HepG2 (cell line): ENCODE measurements at regions not wholly inside any gene's neighbourhood (a gene's known extent, or its start where the extent isn't known, plus 50 kb on each side); places are given as distances from the start of the nearest gene placed in this dataset.
"Not testable (repeated sequence)": the region's sequence is repeated elsewhere in the genome, so short reads cannot be mapped to it uniquely, and the experiment has no call there.

ENCODE experiments used
- ATAC-seq: fragments of 200-7000 bp; cut with Tn5 transposase; 3 replicates; pipeline ENCODE4 v1.9.1; 2020; ENCODE audit warnings: mild to moderate bottlenecking, moderate library complexity
- BruUV-seq: library from RNA; stranded (reverse); fragments of 400-500 nt; replicated peaks from 2 replicates; lab custom pipeline; 2021; lab: Mats Ljungman, UMichigan
- CTCF ChIA-PET: fragments of 300-600 bp; formaldehyde crosslinking; extraction: SDS; loops from one replicate; lab custom pipeline; 2021; ENCODE audit warnings: low total read pairs, inconsistent platforms, low intra/inter-chr PET ratio; lab: Yijun Ruan, JAX
- POLR2A ChIA-PET: fragments of 350-600 bp; sonication (Branson Sonifier 250); formaldehyde crosslinking; loops from one replicate; lab custom pipeline; 2020; ENCODE audit warnings: antibody characterized with exemption, inconsistent platforms; lab: Yijun Ruan, JAX
- DNase-seq: peaks from one replicate; pipeline ENCODE4 v3.0.0-alpha.2; 2015; ENCODE audit warnings: low spot score
- FAIRE-seq: peaks from 3 replicates; lab custom pipeline; 2011; peaks lifted over from hg19 to GRCh38; lab: Jason Lieb, UNC
- H2AFZ ChIP-seq: one replicate; pipeline ENCODE4 v1.6.1; 2011; ENCODE audit warnings: low read length, inconsistent platforms
- H3K27ac ChIP-seq: fragments of 300-600 bp; 3 replicates; pipeline ENCODE4 v1.8.0; 2011; ENCODE audit warnings: mixed run types, mild to moderate bottlenecking, mixed read lengths, low read length, inconsistent platforms; ENCODE audit not compliant: insufficient read depth; ENCODE audit errors: extremely low read length
- H3K27me3 ChIP-seq, 2 experiments: fragments of 200-600 bp in 1 of 2; 2 replicates in 1 of 2; 3 replicates in 1 of 2; pipeline versions ENCODE4 v1.6.0 to v1.8.0; 2011; ENCODE audit warnings: low read length in 2 of 2, mild to moderate bottlenecking in 2 of 2, moderate library complexity in 2 of 2, inconsistent platforms in 1 of 2; ENCODE audit not compliant: insufficient read depth in 2 of 2, control insufficient read depth in 1 of 2
- H3K36me3 ChIP-seq, 2 experiments: fragments of 200-600 bp in 1 of 2; replicated peaks in 1 of 2; 2 replicates in 1 of 2; 3 replicates in 1 of 2; pipeline versions ENCODE4 v1.5.1 to v1.8.0; 2011; ENCODE audit warnings: low read length in 2 of 2, inconsistent platforms in 1 of 2; ENCODE audit not compliant: insufficient read depth in 2 of 2, control insufficient read depth in 1 of 2
- H3K4me1 ChIP-seq: 2 replicates; pipeline ENCODE4 v1.5.1; 2012; ENCODE audit warnings: low read length, inconsistent platforms; ENCODE audit not compliant: insufficient read depth
- H3K4me2 ChIP-seq: 2 replicates; pipeline ENCODE4 v1.6.0; 2011; ENCODE audit warnings: low read depth, low read length, inconsistent platforms
- H3K4me3 ChIP-seq, 3 experiments: fragments of 200-600 bp in 1 of 3; sonication (generic), shearing (Covaris generic) in 1 of 3; replicated peaks in 1 of 3; 2 replicates each; pipeline ENCODE4 v1.5.1; 2011 to 2016; ENCODE audit warnings: low read length in 3 of 3, inconsistent platforms in 2 of 3, low read depth in 2 of 3, mild to moderate bottlenecking in 2 of 3, control low read depth in 1 of 3, mixed read lengths in 1 of 3; ENCODE audit not compliant: insufficient read depth in 1 of 3
- H3K79me2 ChIP-seq: one replicate; pipeline ENCODE4 v1.6.1; 2011; ENCODE audit warnings: low read length, inconsistent platforms; ENCODE audit not compliant: insufficient read depth
- H3K9ac ChIP-seq: 2 replicates; pipeline ENCODE4 v1.6.0; 2011; ENCODE audit warnings: mild to moderate bottlenecking, low read depth, low read length, inconsistent platforms; ENCODE audit not compliant: insufficient read depth
- H3K9me3 ChIP-seq: 2 replicates; pipeline ENCODE4 v1.5.1; 2012; ENCODE audit warnings: mild to moderate bottlenecking, low read length
- H4K20me1 ChIP-seq: 2 replicates; pipeline ENCODE4 v1.6.0; 2011; ENCODE audit warnings: inconsistent platforms, mild to moderate bottlenecking, low read length, moderate library complexity; ENCODE audit not compliant: insufficient read depth
- EZH2 ChIP-seq: conservative IDR thresholded peaks from 2 replicates; pipeline ENCODE4 v1.6.1; 2012; ENCODE audit warnings: mild to moderate bottlenecking, low read depth, low read length, moderate library complexity
- HOXA9 ChIP-seq: sonication (generic); formaldehyde crosslinking; IDR thresholded peaks from 2 replicates; pipeline ENCODE4 v1.8.1; 2022; ENCODE audit warnings: missing genetic modification reagents, mild to moderate bottlenecking, moderate library complexity, borderline replicate concordance
- MED13 ChIP-seq: sonication (generic); formaldehyde crosslinking; IDR thresholded peaks from 2 replicates; pipeline ENCODE4 v1.5.0; 2020; ENCODE audit warnings: missing genetic modification reagents
- SMARCC2 ChIP-seq: fragments of 450-650 bp; IDR thresholded peaks from 2 replicates; pipeline ENCODE4 v1.6.1; 2017; ENCODE audit warnings: antibody characterized with exemption, mild to moderate bottlenecking
- SP2 ChIP-seq: sonication (generic); formaldehyde crosslinking; IDR thresholded peaks from 2 replicates; pipeline ENCODE4 v1.5.1; 2020; ENCODE audit warnings: mild to moderate bottlenecking, missing genetic modification reagents
- ZEB1 ChIP-seq: IDR thresholded peaks from 2 replicates; pipeline ENCODE4 v1.6.1; 2012; ENCODE audit warnings: mild to moderate bottlenecking, low read depth, inconsistent platforms; ENCODE audit not compliant: insufficient replicate concordance
- ZNF10 ChIP-seq: sonication (generic); formaldehyde crosslinking; IDR thresholded peaks from 2 replicates; pipeline ENCODE4 v1.4.0; 2020; ENCODE audit warnings: mild to moderate bottlenecking, low read depth, missing genetic modification reagents, borderline replicate concordance
- ZNF207 ChIP-seq: fragments of 450-650 bp; IDR thresholded peaks from 2 replicates; pipeline ENCODE4 v1.6.1; 2016; ENCODE audit warnings: antibody characterized with exemption, borderline replicate concordance
- ZNF451 ChIP-seq: sonication (generic); formaldehyde crosslinking; IDR thresholded peaks from 2 replicates; pipeline ENCODE4 v1.5.0; 2020; ENCODE audit warnings: mild to moderate bottlenecking, missing genetic modification reagents
- ZNF7 ChIP-seq: IDR thresholded peaks from 2 replicates; pipeline ENCODE4 v1.6.1; 2016; ENCODE audit warnings: missing biosample characterization, missing genetic modification reagents
- ZNF766 ChIP-seq: sonication (generic); formaldehyde crosslinking; IDR thresholded peaks from 2 replicates; pipeline ENCODE4 v1.5.0; 2020; ENCODE audit warnings: missing genetic modification reagents, borderline replicate concordance
- WGBS: methylation state at CpG from one replicate; pipeline ENCODE4 v1.1.6; 2017; ENCODE audit warnings: low lambda C conversion rate; 5-methylcytosine and 5-hydroxymethylcytosine counted together
- in situ Hi-C: cut with HindIII; loops from 2 replicates; pipeline ENCODE4 v1.10.0; 2017; ENCODE audit warnings: low pct_unique_long_range_greater_than_20kb; ENCODE audit not compliant: extremely low pct_ligation_motif_present
- intact Hi-C: fragments of 100-400 bp; cut with micrococcal nuclease; formaldehyde crosslinking; loops from one replicate; pipeline ENCODE4 v1.10.0; 2022; ENCODE audit not compliant: unreplicated experiment
- TF ChIP-seq, protein P1 (sequence below): sonication (generic); formaldehyde crosslinking; IDR thresholded peaks from 2 replicates; pipeline ENCODE4 v1.4.0; 2020; ENCODE audit warnings: missing genetic modification reagents, mild to moderate bottlenecking, borderline replicate concordance
- TF ChIP-seq, protein P2 (sequence below): sonication (generic); formaldehyde crosslinking; IDR thresholded peaks from 2 replicates; pipeline ENCODE4 v1.5.1; 2020; ENCODE audit warnings: mild to moderate bottlenecking, missing genetic modification reagents, moderate library complexity
- TF ChIP-seq, protein P3 (sequence below): sonication (generic); formaldehyde crosslinking; conservative IDR thresholded peaks from 2 replicates; pipeline ENCODE4 v1.8.0; 2022; ENCODE audit warnings: missing genetic modification reagents

DNA sequence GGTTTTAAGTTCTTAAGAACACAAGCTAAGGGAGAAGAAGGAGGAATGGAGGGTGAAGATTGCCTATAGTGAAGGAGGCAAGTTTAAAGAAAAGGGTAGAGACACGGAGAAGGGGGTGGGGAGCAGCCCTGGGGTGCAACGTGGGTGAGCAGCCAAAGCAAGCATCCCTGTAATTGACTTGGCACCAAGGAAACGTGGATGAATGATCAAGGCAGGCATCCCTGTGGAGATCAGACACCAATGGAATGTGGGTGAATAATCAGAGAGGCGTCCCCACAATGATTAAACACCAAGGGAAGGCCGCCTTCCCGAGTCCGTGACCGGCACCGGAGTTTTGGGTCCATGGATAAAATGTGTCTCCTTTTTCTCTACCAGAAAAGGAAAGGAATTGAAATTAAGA, 58.4 kb upstream of the CCDC90B start:
- H3K4me1 ChIP-seq, H3K4me3 ChIP-seq, intact Hi-C loops, H4K20me1 ChIP-seq, BruUV-seq, H3K36me3 ChIP-seq, FAIRE-seq, H3K9ac ChIP-seq, in situ Hi-C loops, H3K9me3 ChIP-seq, H3K27me3 ChIP-seq, H2AFZ ChIP-seq, H3K4me2 ChIP-seq, ATAC-seq, POLR2A ChIA-PET, H3K79me2 ChIP-seq, CTCF ChIA-PET, DNase-seq, H3K27ac ChIP-seq: not testable (repeated sequence)
- WGBS, result 46% methylated on average over 9 of the region's 9 CpGs

GRCh38 chr11:83336993-83337392, 50.8 kb upstream of the CCDC90B start:
- no peaks in the 10 kb centered on the region for H3K36me3 ChIP-seq
- no peak for ATAC-seq
- no TSS peak for BruUV-seq
- H3K9ac ChIP-seq, result no peak overlapping the region
- H3K4me1 ChIP-seq, result no peaks in the 10 kb centered on the region
- ChIA-PET CTCF (no interaction called here), POLR2A (no interaction called here)
- no peak overlapping the region for H3K4me2 ChIP-seq
- H4K20me1 ChIP-seq, result no peaks in the 10 kb centered on the region
- in situ Hi-C loops, result no loop called here
- FAIRE-seq, result no peak
- 0% methylated on average over 1 of the region's 1 CpG for WGBS
- intact Hi-C loops, result no loop called here
- H3K9me3 ChIP-seq, result no peaks in the 10 kb centered on the region
- H3K27me3 ChIP-seq, result no peaks in the 10 kb centered on the region
- no peak overlapping the region for H3K4me3 ChIP-seq
- no peak for DNase-seq
- H2AFZ ChIP-seq, result no peak overlapping the region
- no peak overlapping the region for H3K27ac ChIP-seq
- H3K79me2 ChIP-seq, result no peaks in the 10 kb centered on the region
- no peak for TF ChIP-seq ZNF451 (CRISPR knock-in tag)
- no peak for TF ChIP-seq ZNF10 (CRISPR knock-in tag)
- TF ChIP-seq ZNF207, result no peak
- TF ChIP-seq, protein P1, sequence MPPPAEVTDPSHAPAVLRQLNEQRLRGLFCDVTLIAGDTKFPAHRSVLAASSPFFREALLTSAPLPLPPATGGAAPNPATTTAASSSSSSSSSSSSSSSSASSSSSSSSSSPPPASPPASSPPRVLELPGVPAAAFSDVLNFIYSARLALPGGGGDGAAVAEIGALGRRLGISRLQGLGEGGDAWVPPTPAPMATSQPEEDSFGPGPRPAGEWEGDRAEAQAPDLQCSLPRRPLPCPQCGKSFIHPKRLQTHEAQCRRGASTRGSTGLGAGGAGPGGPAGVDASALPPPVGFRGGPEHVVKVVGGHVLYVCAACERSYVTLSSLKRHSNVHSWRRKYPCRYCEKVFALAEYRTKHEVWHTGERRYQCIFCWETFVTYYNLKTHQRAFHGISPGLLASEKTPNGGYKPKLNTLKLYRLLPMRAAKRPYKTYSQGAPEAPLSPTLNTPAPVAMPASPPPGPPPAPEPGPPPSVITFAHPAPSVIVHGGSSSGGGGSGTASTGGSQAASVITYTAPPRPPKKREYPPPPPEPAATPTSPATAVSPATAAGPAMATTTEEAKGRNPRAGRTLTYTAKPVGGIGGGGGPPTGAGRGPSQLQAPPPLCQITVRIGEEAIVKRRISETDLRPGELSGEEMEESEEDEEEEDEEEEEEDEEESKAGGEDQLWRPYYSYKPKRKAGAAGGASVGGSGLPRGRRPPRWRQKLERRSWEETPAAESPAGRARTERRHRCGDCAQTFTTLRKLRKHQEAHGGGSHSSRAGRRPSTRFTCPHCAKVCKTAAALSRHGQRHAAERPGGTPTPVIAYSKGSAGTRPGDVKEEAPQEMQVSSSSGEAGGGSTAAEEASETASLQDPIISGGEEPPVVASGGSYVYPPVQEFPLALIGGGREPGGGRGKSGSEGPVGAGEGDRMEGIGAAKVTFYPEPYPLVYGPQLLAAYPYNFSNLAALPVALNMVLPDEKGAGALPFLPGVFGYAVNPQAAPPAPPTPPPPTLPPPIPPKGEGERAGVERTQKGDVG (CRISPR knock-in tag), result no peak
- TF ChIP-seq, protein P2, sequence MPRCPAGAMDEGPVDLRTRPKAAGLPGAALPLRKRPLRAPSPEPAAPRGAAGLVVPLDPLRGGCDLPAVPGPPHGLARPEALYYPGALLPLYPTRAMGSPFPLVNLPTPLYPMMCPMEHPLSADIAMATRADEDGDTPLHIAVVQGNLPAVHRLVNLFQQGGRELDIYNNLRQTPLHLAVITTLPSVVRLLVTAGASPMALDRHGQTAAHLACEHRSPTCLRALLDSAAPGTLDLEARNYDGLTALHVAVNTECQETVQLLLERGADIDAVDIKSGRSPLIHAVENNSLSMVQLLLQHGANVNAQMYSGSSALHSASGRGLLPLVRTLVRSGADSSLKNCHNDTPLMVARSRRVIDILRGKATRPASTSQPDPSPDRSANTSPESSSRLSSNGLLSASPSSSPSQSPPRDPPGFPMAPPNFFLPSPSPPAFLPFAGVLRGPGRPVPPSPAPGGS (CRISPR knock-in tag), result no peak
- no peak for TF ChIP-seq HOXA9 (CRISPR knock-in tag)
- TF ChIP-seq ZEB1, result no peak
- no peak for TF ChIP-seq EZH2
- TF ChIP-seq, protein P3, sequence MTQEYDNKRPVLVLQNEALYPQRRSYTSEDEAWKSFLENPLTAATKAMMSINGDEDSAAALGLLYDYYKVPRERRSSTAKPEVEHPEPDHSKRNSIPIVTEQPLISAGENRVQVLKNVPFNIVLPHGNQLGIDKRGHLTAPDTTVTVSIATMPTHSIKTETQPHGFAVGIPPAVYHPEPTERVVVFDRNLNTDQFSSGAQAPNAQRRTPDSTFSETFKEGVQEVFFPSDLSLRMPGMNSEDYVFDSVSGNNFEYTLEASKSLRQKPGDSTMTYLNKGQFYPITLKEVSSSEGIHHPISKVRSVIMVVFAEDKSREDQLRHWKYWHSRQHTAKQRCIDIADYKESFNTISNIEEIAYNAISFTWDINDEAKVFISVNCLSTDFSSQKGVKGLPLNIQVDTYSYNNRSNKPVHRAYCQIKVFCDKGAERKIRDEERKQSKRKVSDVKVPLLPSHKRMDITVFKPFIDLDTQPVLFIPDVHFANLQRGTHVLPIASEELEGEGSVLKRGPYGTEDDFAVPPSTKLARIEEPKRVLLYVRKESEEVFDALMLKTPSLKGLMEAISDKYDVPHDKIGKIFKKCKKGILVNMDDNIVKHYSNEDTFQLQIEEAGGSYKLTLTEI, result no peak
- TF ChIP-seq MED13, result no peak
- no peak for TF ChIP-seq ZNF766
- no peak for TF ChIP-seq SP2 (CRISPR knock-in tag)
- no peak for TF ChIP-seq ZNF7 (CRISPR knock-in tag)
- no peak for TF ChIP-seq SMARCC2
